Mesendoderm (in vitro differentiated cells): ENCODE measurements at regions not wholly inside any gene's neighbourhood (a gene's known extent, or its start where the extent isn't known, plus 50 kb on each side); places are given as distances from the start of the nearest gene placed in this dataset.

Experiments
- DNase-seq: peaks from one replicate; pipeline ENCODE4 v3.0.0; 2013
- H2AK5ac ChIP-seq: 2 replicates; pipeline ENCODE4 v1.6.1; 2013; ENCODE audit warnings: low read length, inconsistent platforms
- H2BK120ac ChIP-seq: 2 replicates; pipeline ENCODE4 v1.6.1; 2013; ENCODE audit warnings: low read depth, mild to moderate bottlenecking, low read length, moderate library complexity, mixed read lengths
- H2BK15ac ChIP-seq: replicated peaks from 2 replicates; pipeline ENCODE4 v1.6.1; 2013; ENCODE audit warnings: low read depth, mild to moderate bottlenecking, moderate library complexity
- H2BK5ac ChIP-seq: 2 replicates; pipeline ENCODE4 v1.6.1; 2013; ENCODE audit warnings: low read length, inconsistent platforms
- H3K18ac ChIP-seq: 2 replicates; pipeline ENCODE4 v1.6.1; 2013; ENCODE audit warnings: mild to moderate bottlenecking, low read length, mixed read lengths
- H3K23ac ChIP-seq: one replicate; pipeline ENCODE4 v1.6.1; 2013; ENCODE audit warnings: low read length
- H3K27ac ChIP-seq: 2 replicates; pipeline ENCODE4 v1.5.1; 2013; ENCODE audit warnings: low read depth, mild to moderate bottlenecking, inconsistent platforms, low read length, moderate library complexity
- H3K27me3 ChIP-seq: 2 replicates; pipeline ENCODE4 v1.6.1; 2013; ENCODE audit warnings: low read length, control low read depth, mild to moderate bottlenecking, inconsistent platforms; ENCODE audit not compliant: insufficient read depth, poor library complexity
- H3K36me3 ChIP-seq: 2 replicates; pipeline ENCODE4 v1.6.1; 2013; ENCODE audit warnings: low read length, inconsistent platforms; ENCODE audit not compliant: control insufficient read depth, insufficient read depth
- H3K4ac ChIP-seq: one replicate; pipeline ENCODE4 v1.6.1; 2013; ENCODE audit warnings: low read depth, mild to moderate bottlenecking, low read length, moderate library complexity
- H3K4me1 ChIP-seq: 2 replicates; pipeline ENCODE4 v1.6.1; 2013; ENCODE audit warnings: low read depth, low read length, inconsistent platforms; ENCODE audit not compliant: control insufficient read depth
- H3K4me2 ChIP-seq: 2 replicates; pipeline ENCODE4 v1.6.1; 2013; ENCODE audit warnings: low read length
- H3K4me3 ChIP-seq: 2 replicates; pipeline ENCODE4 v1.5.1; 2013; ENCODE audit warnings: mild to moderate bottlenecking, low read length
- H3K56ac ChIP-seq: one replicate; pipeline ENCODE4 v1.6.1; 2013; ENCODE audit warnings: low read length
- H3K79me1 ChIP-seq: 2 replicates; pipeline ENCODE4 v1.6.1; 2013; ENCODE audit warnings: low read length, inconsistent platforms
- H3K79me2 ChIP-seq: 2 replicates; pipeline ENCODE4 v1.6.1; 2013; ENCODE audit warnings: mild to moderate bottlenecking, low read length; ENCODE audit not compliant: control insufficient read depth, insufficient read depth
- H3K9ac ChIP-seq: 2 replicates; pipeline ENCODE4 v1.6.1; 2013; ENCODE audit warnings: low read length, inconsistent platforms
- H4K5ac ChIP-seq: one replicate; pipeline ENCODE4 v1.6.1; 2013; ENCODE audit warnings: low read length
- H4K8ac ChIP-seq: one replicate; pipeline ENCODE4 v1.6.1; 2013; ENCODE audit warnings: low read depth, mild to moderate bottlenecking, control low read depth, low read length, moderate library complexity
- WGBS: extraction: QIAGEN DNeasy Blood & Tissue Kit; methylation state at CpG from one replicate; pipeline ENCODE4 v1.1.7; 2013; ENCODE audit warnings: low lambda C conversion rate, missing lambda C conversion rate; ENCODE audit not compliant: insufficient coverage; ENCODE audit errors: extremely low coverage; 5-methylcytosine and 5-hydroxymethylcytosine counted together

GRCh38 chr3:182633186-182633585, 160.1 kb upstream of the ATP11B start:
- H3K79me2 ChIP-seq = no peaks in the 10 kb centered on the region
- no peak overlapping the region for H4K5ac ChIP-seq
- no peaks in the 10 kb centered on the region for H3K27me3 ChIP-seq
- no peaks in the 10 kb centered on the region for H3K79me1 ChIP-seq
- no peak overlapping the region for H3K18ac ChIP-seq
- no peak overlapping the region for H3K27ac ChIP-seq
- H3K4me1 ChIP-seq = no peaks in the 10 kb centered on the region
- no peak overlapping the region for H2BK120ac ChIP-seq
- H3K4me2 ChIP-seq = no peak overlapping the region
- no peak for DNase-seq
- H2AK5ac ChIP-seq = no peak overlapping the region
- H4K8ac ChIP-seq = no peak overlapping the region
- no CpG with 5 or more reads among the region's 7 CpGs for WGBS
- no peak overlapping the region for H3K23ac ChIP-seq
- no peaks in the 10 kb centered on the region for H3K36me3 ChIP-seq
- no peak overlapping the region for H3K4me3 ChIP-seq
- no peak overlapping the region for H3K9ac ChIP-seq
- no peak overlapping the region for H2BK5ac ChIP-seq
- no peak overlapping the region for H2BK15ac ChIP-seq
- H3K56ac ChIP-seq = no peak overlapping the region
- no peak overlapping the region for H3K4ac ChIP-seq

GRCh38 chr3:182636646-182637045, 156.7 kb upstream of the ATP11B start:
- Histone ChIP-seq H3K27me3 (no peaks in the 10 kb centered on the region), H2BK15ac (no peak overlapping the region), H2AK5ac (no peak overlapping the region), H2BK5ac (no peak overlapping the region), H3K4me3 (no peak overlapping the region), H3K23ac (no peak overlapping the region), H3K18ac (no peak overlapping the region), H4K5ac (no peak overlapping the region), H3K4ac (no peak overlapping the region), H3K79me1 (no peaks in the 10 kb centered on the region), H4K8ac (no peak overlapping the region), H3K27ac (no peak overlapping the region), H3K56ac (no peak overlapping the region), H3K4me2 (no peak overlapping the region), H3K4me1 (no peaks in the 10 kb centered on the region), H3K79me2 (no peaks in the 10 kb centered on the region), H3K9ac (no peak overlapping the region), H2BK120ac (no peak overlapping the region), H3K36me3 (no peaks in the 10 kb centered on the region)
- DNase-seq = no peak
- no CpG with 5 or more reads among the region's 1 CpG for WGBS

- Histone ChIP-seq H3K56ac (no peak overlapping the region), H3K36me3 (no peaks in the 10 kb centered on the region), H2AK5ac (no peak overlapping the region), H3K4me2 (no peak overlapping the region), H3K9ac (no peak overlapping the region), H4K8ac (no peak overlapping the region), H3K4me1 (no peaks in the 10 kb centered on the region), H2BK5ac (no peak overlapping the region), H3K4ac (no peak overlapping the region), H3K79me2 (no peaks in the 10 kb centered on the region), H3K27me3 (no peaks in the 10 kb centered on the region), H2BK120ac (no peak overlapping the region), H3K18ac (no peak overlapping the region), H3K4me3 (no peak overlapping the region), H2BK15ac (no peak overlapping the region), H3K27ac (no peak overlapping the region), H3K23ac (no peak overlapping the region), H3K79me1 (no peaks in the 10 kb centered on the region), H4K5ac (no peak overlapping the region)
- DNase-seq = no peak
- WGBS = no CpG with 5 or more reads among the region's 2 CpGs
Observed at GRCh38 chr3:182637350-182638110, 155.8 kb upstream of the ATP11B start.

- Histone ChIP-seq H3K79me2 (no peaks in the 10 kb centered on the region), H3K4ac (no peak overlapping the region), H3K9ac (no peak overlapping the region), H2BK15ac (no peak overlapping the region), H3K23ac (no peak overlapping the region), H4K5ac (no peak overlapping the region), H3K18ac (no peak overlapping the region), H3K56ac (no peak overlapping the region), H2BK5ac (no peak overlapping the region), H3K4me3 (no peak overlapping the region), H3K27me3 (no peaks in the 10 kb centered on the region), H3K79me1 (no peaks in the 10 kb centered on the region), H3K36me3 (no peaks in the 10 kb centered on the region), H4K8ac (no peak overlapping the region), H2BK120ac (no peak overlapping the region), H2AK5ac (no peak overlapping the region), H3K4me2 (no peak overlapping the region), H3K27ac (no peak overlapping the region), H3K4me1 (no peaks in the 10 kb centered on the region)
- DNase-seq = no peak
- WGBS = no CpG with 5 or more reads among the region's 3 CpGs
Observed at GRCh38 chr3:182644013-182644412, 149.3 kb upstream of the ATP11B start.

GRCh38 chr3:182644790-182645433, 148.4 kb upstream of the ATP11B start:
- Histone ChIP-seq H3K36me3 (no peaks in the 10 kb centered on the region), H4K8ac (no peak overlapping the region), H3K23ac (no peak overlapping the region), H3K4ac (no peak overlapping the region), H3K9ac (no peak overlapping the region), H3K27ac (no peak overlapping the region), H3K79me1 (no peaks in the 10 kb centered on the region), H3K56ac (no peak overlapping the region), H3K27me3 (no peaks in the 10 kb centered on the region), H2BK5ac (no peak overlapping the region), H2AK5ac (no peak overlapping the region), H3K4me3 (no peak overlapping the region), H2BK15ac (no peak overlapping the region), H3K4me1 (no peaks in the 10 kb centered on the region), H3K4me2 (no peak overlapping the region), H3K79me2 (no peaks in the 10 kb centered on the region), H3K18ac (no peak overlapping the region), H4K5ac (no peak overlapping the region), H2BK120ac (no peak overlapping the region)
- WGBS = no CpG with 5 or more reads among the region's 5 CpGs
- DNase-seq = no peak
